Thyroid gland (tissue), 4 donors: ENCODE measurements at regions not wholly inside any gene's neighbourhood (a gene's known extent, or its start where the extent isn't known, plus 50 kb on each side); places are given as distances from the start of the nearest gene placed in this dataset.

Experiments
- POLR2A ChIP-seq, 2 donors: fragments of 450-650 bp; IDR thresholded peaks; one replicate each; pipeline ENCODE4 v1.6.1; 2017; ENCODE audit warnings: antibody characterized with exemption in 2 of 2, mild to moderate bottlenecking in 2 of 2, moderate library complexity in 1 of 2
- TF ChIP-seq, protein P1 (sequence below), 6 experiments: fragments of 200-600 bp in 3 of 6; fragments of 450-650 bp in 3 of 6; sonication (generic) in 3 of 6; IDR thresholded peaks; one replicate each; pipeline ENCODE4 v1.5.1; 2016 to 2019; ENCODE audit warnings: antibody characterized with exemption in 6 of 6, mild to moderate bottlenecking in 2 of 6, inconsistent platforms in 1 of 6, moderate library complexity in 1 of 6

DNA sequence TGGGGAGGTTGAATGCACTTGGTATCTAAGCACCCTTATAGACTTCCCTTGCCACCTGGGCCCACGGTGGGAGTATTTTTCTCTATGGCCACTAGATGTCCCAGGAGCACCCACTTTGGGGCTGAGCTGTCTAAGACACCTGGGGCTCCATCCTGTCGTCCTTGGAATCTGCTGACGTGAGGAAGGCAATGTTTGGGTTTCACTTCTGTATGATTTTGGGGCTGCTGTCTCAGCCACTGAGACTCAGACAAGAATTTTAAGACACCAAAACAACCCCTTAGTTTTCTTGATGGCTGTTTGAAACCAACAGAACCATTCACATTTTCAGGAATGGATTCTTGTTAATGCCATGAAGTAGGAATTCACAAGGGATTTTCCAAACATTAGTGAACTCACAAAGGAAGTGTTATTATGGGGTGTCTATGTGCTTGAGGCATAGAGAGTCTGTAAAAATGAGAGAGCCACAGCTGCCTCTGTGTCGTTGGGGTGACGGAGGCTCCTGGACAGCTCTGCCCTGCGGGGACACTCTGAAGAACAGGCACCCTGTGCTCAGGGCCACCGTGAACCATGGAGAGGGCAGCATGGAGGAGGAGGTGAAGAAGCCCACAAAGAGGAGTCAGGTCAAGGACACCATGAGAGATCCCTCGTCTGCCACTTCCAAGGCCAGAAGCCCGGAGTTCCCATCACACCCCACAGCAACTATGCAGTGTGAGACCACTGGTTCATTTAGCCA is 106.8 kb upstream of the SPATA13 start:
- no peak for TF ChIP-seq POLR2A (IDR thresholded peaks at IDR 0.05)
- TF ChIP-seq, protein P1, sequence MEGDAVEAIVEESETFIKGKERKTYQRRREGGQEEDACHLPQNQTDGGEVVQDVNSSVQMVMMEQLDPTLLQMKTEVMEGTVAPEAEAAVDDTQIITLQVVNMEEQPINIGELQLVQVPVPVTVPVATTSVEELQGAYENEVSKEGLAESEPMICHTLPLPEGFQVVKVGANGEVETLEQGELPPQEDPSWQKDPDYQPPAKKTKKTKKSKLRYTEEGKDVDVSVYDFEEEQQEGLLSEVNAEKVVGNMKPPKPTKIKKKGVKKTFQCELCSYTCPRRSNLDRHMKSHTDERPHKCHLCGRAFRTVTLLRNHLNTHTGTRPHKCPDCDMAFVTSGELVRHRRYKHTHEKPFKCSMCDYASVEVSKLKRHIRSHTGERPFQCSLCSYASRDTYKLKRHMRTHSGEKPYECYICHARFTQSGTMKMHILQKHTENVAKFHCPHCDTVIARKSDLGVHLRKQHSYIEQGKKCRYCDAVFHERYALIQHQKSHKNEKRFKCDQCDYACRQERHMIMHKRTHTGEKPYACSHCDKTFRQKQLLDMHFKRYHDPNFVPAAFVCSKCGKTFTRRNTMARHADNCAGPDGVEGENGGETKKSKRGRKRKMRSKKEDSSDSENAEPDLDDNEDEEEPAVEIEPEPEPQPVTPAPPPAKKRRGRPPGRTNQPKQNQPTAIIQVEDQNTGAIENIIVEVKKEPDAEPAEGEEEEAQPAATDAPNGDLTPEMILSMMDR (IDR thresholded peaks at IDR 0.05): peak; percentile 55 to 93 (median 82)
